Endothelial cell of umbilical vein (primary cell): ENCODE measurements at regions not wholly inside any gene's neighbourhood (a gene's known extent, or its start where the extent isn't known, plus 50 kb on each side); places are given as distances from the start of the nearest gene placed in this dataset.

Source experiments
- BruUV-seq: library from RNA; stranded (reverse); fragments of 400-500 nt; replicated peaks from 2 replicates; lab custom pipeline; 2021; lab: Mats Ljungman, UMichigan
- CTCF ChIA-PET: fragments of 300-600, 350-600 bp; sonication (Branson Sonifier 250); formaldehyde crosslinking; loops from one replicate; lab custom pipeline; 2021; ENCODE audit warnings: antibody characterized with exemption, inconsistent platforms; lab: Charles Lee
- POLR2A ChIA-PET: fragments of 300-600, 350-600 bp; sonication (Branson Sonifier 250); formaldehyde crosslinking; loops from one replicate; lab custom pipeline; 2021; ENCODE audit warnings: antibody characterized with exemption, inconsistent platforms; lab: Charles Lee
- DNase-seq: peaks from one replicate; pipeline ENCODE4 v3.0.0-alpha.2; 2011; ENCODE audit warnings: low read depth, low spot score
- FAIRE-seq: peaks from 2 replicates; lab custom pipeline; 2011; peaks lifted over from hg19 to GRCh38; lab: Jason Lieb, UNC
- H2AFZ ChIP-seq: 2 replicates; pipeline ENCODE4 v1.6.0; 2012; ENCODE audit warnings: low read depth, low read length, control low read depth, inconsistent platforms
- H3K27ac ChIP-seq: 2 replicates; pipeline ENCODE4 v1.5.1; 2011; ENCODE audit warnings: low read depth, mild to moderate bottlenecking, control low read depth, low read length, moderate library complexity; ENCODE audit not compliant: insufficient read depth
- H3K27me3 ChIP-seq, 2 experiments: 2 replicates each; pipeline versions ENCODE4 v1.6.0 to v1.6.1; 2011; ENCODE audit warnings: low read length in 2 of 2, mixed read lengths in 1 of 2; ENCODE audit not compliant: control insufficient read depth in 2 of 2, insufficient read depth in 2 of 2
- H3K36me3 ChIP-seq, 2 experiments: 2 replicates in 1 of 2; 3 replicates in 1 of 2; pipeline ENCODE4 v1.5.1; 2011; ENCODE audit warnings: low read length in 2 of 2, mild to moderate bottlenecking in 1 of 2, moderate library complexity in 1 of 2; ENCODE audit not compliant: control insufficient read depth in 2 of 2, insufficient read depth in 2 of 2; ENCODE audit errors: extremely low read depth in 1 of 2
- H3K4me1 ChIP-seq: 3 replicates; pipeline ENCODE4 v1.5.1; 2011; ENCODE audit warnings: mild to moderate bottlenecking, low read length; ENCODE audit not compliant: control insufficient read depth, insufficient read depth; ENCODE audit errors: extremely low read depth
- H3K4me2 ChIP-seq: 2 replicates; pipeline ENCODE4 v1.6.1; 2011; ENCODE audit warnings: low read length, control low read depth, mixed read lengths; ENCODE audit not compliant: insufficient read depth
- H3K4me3 ChIP-seq, 3 experiments: fragments of 200-600 bp in 1 of 3; sonication (generic), shearing (Covaris generic) in 1 of 3; replicated peaks in 1 of 3; 2 replicates each; pipeline ENCODE4 v1.5.1; 2011 to 2016; ENCODE audit warnings: control low read depth in 3 of 3, low read length in 3 of 3, mild to moderate bottlenecking in 2 of 3, inconsistent platforms in 1 of 3, low read depth in 1 of 3, moderate library complexity in 1 of 3; ENCODE audit not compliant: insufficient read depth in 1 of 3
- H3K79me2 ChIP-seq: 2 replicates; pipeline ENCODE4 v1.6.0; 2012; ENCODE audit warnings: low read length, inconsistent platforms; ENCODE audit not compliant: control insufficient read depth, insufficient read depth
- H3K9ac ChIP-seq: replicated peaks from 2 replicates; pipeline ENCODE3; 2011; ENCODE audit warnings: low read length, control low read depth; ENCODE audit not compliant: insufficient read depth; ENCODE audit errors: extremely low read depth
- H3K9me1 ChIP-seq: replicated peaks from 3 replicates; pipeline ENCODE4 v1.6.0; 2011; ENCODE audit warnings: mild to moderate bottlenecking, low read length; ENCODE audit not compliant: control insufficient read depth, insufficient read depth; ENCODE audit errors: extremely low read depth
- H3K9me3 ChIP-seq: replicated peaks from 2 replicates; pipeline ENCODE4 v1.5.1; 2012; ENCODE audit warnings: low read length, inconsistent platforms; ENCODE audit not compliant: control insufficient read depth, insufficient read depth
- H4K20me1 ChIP-seq: replicated peaks from 2 replicates; pipeline ENCODE3; 2011; ENCODE audit warnings: mild to moderate bottlenecking, low read length; ENCODE audit not compliant: control insufficient read depth, insufficient read depth; ENCODE audit errors: extremely low read depth
- EZH2 ChIP-seq: IDR thresholded peaks from 2 replicates; pipeline ENCODE4 v1.6.1; 2012; ENCODE audit warnings: borderline replicate concordance, low read depth, mild to moderate bottlenecking, moderate library complexity, low read length, inconsistent platforms; ENCODE audit not compliant: severe bottlenecking
- FOS ChIP-seq: IDR thresholded peaks from 2 replicates; pipeline ENCODE4 v1.6.1; 2011; ENCODE audit warnings: mild to moderate bottlenecking, low read length, moderate library complexity, borderline replicate concordance; ENCODE audit not compliant: insufficient read depth
- GATA2 ChIP-seq: IDR thresholded peaks from 2 replicates; pipeline ENCODE4 v1.7.0; 2011; ENCODE audit warnings: low read depth, mild to moderate bottlenecking, moderate library complexity, mixed read lengths, low read length; ENCODE audit not compliant: insufficient read length, insufficient read depth
- JUN ChIP-seq: IDR thresholded peaks from 2 replicates; pipeline ENCODE4 v1.6.1; 2011; ENCODE audit warnings: borderline replicate concordance, low read depth; ENCODE audit not compliant: insufficient read length, insufficient read depth
- MYC ChIP-seq: IDR thresholded peaks from one replicate; pipeline ENCODE4 v1.6.1; 2011; ENCODE audit warnings: mild to moderate bottlenecking, low read depth, low read length
- POLR2A ChIP-seq: IDR thresholded peaks from 2 replicates; pipeline ENCODE4 v1.6.1; 2012; ENCODE audit warnings: low read depth, mild to moderate bottlenecking, control low read depth, low read length
- POLR2AphosphoS5 ChIP-seq: IDR thresholded peaks from 2 replicates; pipeline ENCODE4 v1.6.1; 2012; ENCODE audit warnings: low read depth, mild to moderate bottlenecking, control low read depth, low read length, moderate library complexity; ENCODE audit not compliant: insufficient read depth
- dilution Hi-C: fragments of 300-500 bp; cut with MboI; formaldehyde crosslinking; loops from one replicate; pipeline ENCODE4 v1.15.0; 2019; ENCODE audit warnings: low sequenced_read_pairs; ENCODE audit not compliant: extremely low pct_ligation_motif_present
- intact Hi-C: fragments of 100-400 bp; cut with micrococcal nuclease; formaldehyde crosslinking; loops from one replicate; pipeline ENCODE4 v1.10.0; 2022
- TF ChIP-seq, protein P1 (sequence below), 2 donors: IDR thresholded peaks; 1 replicate in 1 of 2; 2 replicates in 1 of 2; pipeline ENCODE4 v1.5.1; 2011; ENCODE audit warnings: low read length in 2 of 2, mild to moderate bottlenecking in 2 of 2, moderate library complexity in 2 of 2, control low read depth in 1 of 2, inconsistent platforms in 1 of 2, low read depth in 1 of 2; ENCODE audit not compliant: insufficient read depth in 1 of 2; ENCODE audit errors: extremely low read depth in 1 of 2
- TF ChIP-seq, protein P2 (sequence below): IDR thresholded peaks from 2 replicates; pipeline ENCODE4 v1.6.1; 2011; ENCODE audit not compliant: insufficient read depth, insufficient read length

DNA sequence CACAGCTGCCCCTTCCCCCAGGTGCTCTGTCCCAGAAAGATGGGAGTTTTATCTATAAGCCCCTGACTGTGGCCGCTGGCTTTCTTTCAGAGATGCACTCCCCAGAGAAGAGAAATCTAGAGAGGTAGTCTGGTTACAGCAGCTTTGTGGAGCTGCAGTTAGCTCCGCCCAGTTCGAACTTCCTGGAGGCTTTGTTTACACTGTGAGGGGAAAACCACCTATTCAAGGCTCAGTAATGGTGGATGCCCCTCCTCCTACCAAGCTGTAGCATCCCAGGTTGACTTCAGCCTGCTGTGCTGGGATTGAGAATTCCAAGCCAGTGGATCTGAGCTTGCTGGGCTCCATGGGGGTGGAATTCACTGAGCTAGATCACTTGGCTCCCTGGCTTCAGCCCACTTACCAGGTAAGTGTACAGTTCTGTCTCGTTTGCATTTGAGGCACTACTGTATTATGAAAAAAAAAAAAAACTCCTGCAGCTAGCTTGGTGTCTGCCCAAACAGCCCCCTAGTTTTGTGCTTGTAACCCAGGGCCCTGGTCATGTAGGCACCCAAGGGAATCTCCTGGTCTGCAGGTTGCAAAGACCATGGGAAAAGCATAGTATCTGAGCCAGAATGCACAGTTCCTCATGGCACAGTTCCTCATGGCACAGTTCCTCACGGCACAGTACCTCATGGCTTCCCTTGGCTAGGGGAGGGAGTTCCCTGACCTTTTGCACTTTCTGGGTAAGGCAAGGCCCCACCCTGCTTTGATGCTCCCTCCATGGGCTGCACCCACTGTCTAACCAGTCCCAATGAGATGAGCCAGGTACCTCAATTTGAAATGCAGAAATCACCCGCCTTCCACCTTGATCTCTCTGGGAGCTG, 275.0 kb downstream of the CENPW start:
- H3K4me3 ChIP-seq, result no peak overlapping the region
- H2AFZ ChIP-seq, result no peak overlapping the region
- no peaks in the 10 kb centered on the region for H3K79me2 ChIP-seq
- TF ChIP-seq POLR2AphosphoS5 (no peak), EZH2 (no peak), FOS (no peak), POLR2A (no peak), MYC (no peak), JUN (no peak), GATA2 (no peak)
- TF ChIP-seq, protein P1, sequence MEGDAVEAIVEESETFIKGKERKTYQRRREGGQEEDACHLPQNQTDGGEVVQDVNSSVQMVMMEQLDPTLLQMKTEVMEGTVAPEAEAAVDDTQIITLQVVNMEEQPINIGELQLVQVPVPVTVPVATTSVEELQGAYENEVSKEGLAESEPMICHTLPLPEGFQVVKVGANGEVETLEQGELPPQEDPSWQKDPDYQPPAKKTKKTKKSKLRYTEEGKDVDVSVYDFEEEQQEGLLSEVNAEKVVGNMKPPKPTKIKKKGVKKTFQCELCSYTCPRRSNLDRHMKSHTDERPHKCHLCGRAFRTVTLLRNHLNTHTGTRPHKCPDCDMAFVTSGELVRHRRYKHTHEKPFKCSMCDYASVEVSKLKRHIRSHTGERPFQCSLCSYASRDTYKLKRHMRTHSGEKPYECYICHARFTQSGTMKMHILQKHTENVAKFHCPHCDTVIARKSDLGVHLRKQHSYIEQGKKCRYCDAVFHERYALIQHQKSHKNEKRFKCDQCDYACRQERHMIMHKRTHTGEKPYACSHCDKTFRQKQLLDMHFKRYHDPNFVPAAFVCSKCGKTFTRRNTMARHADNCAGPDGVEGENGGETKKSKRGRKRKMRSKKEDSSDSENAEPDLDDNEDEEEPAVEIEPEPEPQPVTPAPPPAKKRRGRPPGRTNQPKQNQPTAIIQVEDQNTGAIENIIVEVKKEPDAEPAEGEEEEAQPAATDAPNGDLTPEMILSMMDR (IDR thresholded peaks at IDR 0.05; ENCODE audit: extremely low read depth in 1 of 2, insufficient read depth in 1 of 2, low read depth in 1 of 2, low read length in 2 of 2), result no peak
- TF ChIP-seq, protein P2, sequence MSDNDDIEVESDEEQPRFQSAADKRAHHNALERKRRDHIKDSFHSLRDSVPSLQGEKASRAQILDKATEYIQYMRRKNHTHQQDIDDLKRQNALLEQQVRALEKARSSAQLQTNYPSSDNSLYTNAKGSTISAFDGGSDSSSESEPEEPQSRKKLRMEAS, result no peak
- no peak for DNase-seq
- no peaks in the 10 kb centered on the region for H3K4me1 ChIP-seq
- intact Hi-C loops (no loop called here), dilution Hi-C loops (no loop called here)
- no peak overlapping the region for H3K4me2 ChIP-seq
- POLR2A ChIA-PET, result no interaction called here
- no peak for FAIRE-seq
- CTCF ChIA-PET, result interaction anchor here (0.7 kb wide), 1 partner anchor 557 kb away, joined by 4 read pairs; no protein-coding TSS in a partner anchor
- H3K36me3 ChIP-seq, result no peaks in the 10 kb centered on the region
- H3K9me3 ChIP-seq, result no peaks in the 10 kb centered on the region
- no peaks in the 10 kb centered on the region for H3K27me3 ChIP-seq
- BruUV-seq, result no TSS peak
- H3K27ac ChIP-seq, result no peak overlapping the region
- no peaks in the 10 kb centered on the region for H3K9me1 ChIP-seq
- H3K9ac ChIP-seq, result no peak overlapping the region
- H4K20me1 ChIP-seq, result no peaks in the 10 kb centered on the region
